T-helper 2 cell treated with Interferon-gamma antibody and Interleukin-4, amounts not matched to agents 5 μg/mL and 100 μg/mL, for 36 hours (primary cell): ENCODE measurements at regions not wholly inside any gene's neighbourhood (a gene's known extent, or its start where the extent isn't known, plus 50 kb on each side); places are given as distances from the start of the nearest gene placed in this dataset.

Experiments
- DNase-seq: peaks from one replicate; pipeline ENCODE4 v3.0.0; 2021; ENCODE audit warnings: low spot score
- H3K27ac Mint-ChIP-seq: one replicate; pipeline ENCODE4 v1.8.0; 2021; ENCODE audit warnings: mild to moderate bottlenecking, mixed read lengths
- H3K27me3 Mint-ChIP-seq: one replicate; pipeline ENCODE4 v1.8.0; 2021; ENCODE audit warnings: low read depth, mixed read lengths
- H3K36me3 Mint-ChIP-seq: one replicate; pipeline ENCODE4 v1.8.0; 2021; ENCODE audit warnings: low read depth, mixed read lengths
- H3K4me1 Mint-ChIP-seq: one replicate; pipeline ENCODE4 v1.8.0; 2021; ENCODE audit warnings: low read depth, mixed read lengths
- H3K4me3 Mint-ChIP-seq: one replicate; pipeline ENCODE4 v1.8.0; 2022; ENCODE audit warnings: mild to moderate bottlenecking, moderate library complexity, mixed read lengths
- H3K9me3 Mint-ChIP-seq: one replicate; pipeline ENCODE4 v1.8.0; 2021; ENCODE audit warnings: mixed read lengths

DNA sequence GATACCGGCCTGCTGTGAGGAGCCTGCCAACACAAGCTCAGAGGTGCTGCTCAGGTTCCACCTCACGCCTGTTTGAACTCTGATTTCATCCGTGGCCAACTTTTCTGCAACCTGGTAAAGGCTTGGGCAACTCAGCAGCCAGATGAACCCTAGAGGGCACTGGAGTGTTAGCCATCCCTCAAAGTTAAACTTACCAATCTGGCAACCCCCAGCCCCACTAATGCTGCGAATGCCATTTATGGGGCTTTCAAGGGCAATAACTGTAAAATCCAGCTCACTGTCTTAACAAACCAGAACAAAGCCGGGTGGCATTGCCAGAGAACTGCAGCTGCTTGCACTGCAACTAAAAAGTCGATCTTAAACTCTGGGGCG is 105.5 kb downstream of the AXIN2 start:
- DNase-seq, result no peak
- Mint-ChIP-seq H3K4me1 (no peaks in the 10 kb centered on the region), H3K9me3 (no peaks in the 10 kb centered on the region), H3K4me3 (no peak overlapping the region), H3K36me3 (no peaks in the 10 kb centered on the region), H3K27me3 (peaks cover 18% of the 10 kb centered on the region), H3K27ac (no peak overlapping the region)

DNA sequence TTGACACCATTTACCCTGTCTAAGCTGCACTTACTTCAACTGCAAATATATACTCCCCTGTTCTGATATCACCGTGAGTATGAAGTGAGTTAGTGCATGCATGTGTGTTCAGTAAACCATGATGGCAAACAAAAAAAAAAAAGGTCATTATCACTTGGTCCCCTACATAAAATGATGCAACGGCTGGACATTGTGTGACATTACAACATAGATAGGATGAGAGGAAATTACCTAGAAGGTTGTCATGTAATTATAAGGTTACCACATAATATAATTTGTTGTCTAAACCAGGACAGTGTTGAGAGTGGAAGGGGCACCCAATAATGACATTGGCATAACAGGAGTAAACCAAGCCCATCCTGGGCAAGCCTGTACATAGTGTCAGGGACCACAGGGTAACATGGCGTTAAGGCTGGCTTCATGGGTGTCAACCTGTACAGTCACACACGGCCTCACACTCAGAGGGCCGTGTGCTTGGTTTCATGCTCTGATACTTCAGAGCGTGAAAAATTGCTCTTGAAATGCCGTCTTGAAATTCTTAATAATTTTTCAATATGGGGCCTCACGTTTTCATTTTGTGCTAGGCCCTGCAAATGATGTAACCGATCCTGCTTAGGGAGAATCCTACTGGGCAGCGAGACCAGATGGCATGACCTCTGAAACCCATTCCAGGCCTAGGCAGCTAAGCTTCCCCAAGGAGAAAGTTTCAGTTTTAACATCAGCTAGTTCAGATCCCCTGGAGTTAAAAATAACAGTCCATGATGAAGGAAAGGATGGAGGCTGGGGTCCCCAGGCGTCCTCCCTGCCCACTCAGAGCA is 106.1 kb downstream of the AXIN2 start:
- Mint-ChIP-seq H3K4me3 (no peak overlapping the region), H3K4me1 (no peaks in the 10 kb centered on the region), H3K9me3 (no peaks in the 10 kb centered on the region), H3K27ac (no peak overlapping the region), H3K36me3 (no peaks in the 10 kb centered on the region), H3K27me3 (peaks cover 16% of the 10 kb centered on the region)
- no peak for DNase-seq

GRCh38 chr17:65453204-65453931 is 108.1 kb downstream of the AXIN2 start:
- Mint-ChIP-seq H3K9me3 (no peaks in the 10 kb centered on the region), H3K36me3 (no peaks in the 10 kb centered on the region), H3K4me1 (no peaks in the 10 kb centered on the region), H3K4me3 (no peak overlapping the region), H3K27me3 (peaks cover 23% of the 10 kb centered on the region), H3K27ac (no peak overlapping the region)
- DNase-seq, result no peak

- no peaks in the 10 kb centered on the region for H3K36me3 Mint-ChIP-seq
- no peak overlapping the region for H3K27ac Mint-ChIP-seq
- peaks cover 23% of the 10 kb centered on the region for H3K27me3 Mint-ChIP-seq
- H3K4me3 Mint-ChIP-seq, result no peak overlapping the region
- no peaks in the 10 kb centered on the region for H3K4me1 Mint-ChIP-seq
- no peaks in the 10 kb centered on the region for H3K9me3 Mint-ChIP-seq
- no peak for DNase-seq
Observed at GRCh38 chr17:65449495-65449894, 112.0 kb downstream of the AXIN2 start.

DNA sequence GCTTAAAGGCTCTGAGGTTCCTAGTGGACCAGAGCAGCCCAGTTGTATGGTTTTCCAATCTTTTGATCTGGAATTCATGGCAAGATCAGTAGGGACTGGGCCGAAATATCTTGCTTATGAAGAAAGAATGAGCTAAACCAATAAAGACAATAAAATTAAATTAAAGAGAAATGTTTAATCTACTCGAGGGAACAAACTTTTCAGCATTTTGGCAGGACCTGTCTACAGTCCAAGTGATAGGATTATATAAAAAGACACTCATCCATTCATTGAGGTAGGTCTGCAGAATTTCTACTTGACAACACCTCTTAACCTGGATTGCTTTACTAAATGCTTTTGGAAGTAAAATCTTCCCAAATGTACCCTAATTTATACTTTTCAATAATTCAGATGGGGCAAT is 113.6 kb downstream of the AXIN2 start:
- H3K4me3 Mint-ChIP-seq, result no peak overlapping the region
- no peak overlapping the region for H3K27ac Mint-ChIP-seq
- peaks cover 31% of the 10 kb centered on the region for H3K27me3 Mint-ChIP-seq
- no peak for DNase-seq
- no peaks in the 10 kb centered on the region for H3K9me3 Mint-ChIP-seq
- no peaks in the 10 kb centered on the region for H3K36me3 Mint-ChIP-seq
- H3K4me1 Mint-ChIP-seq, result no peaks in the 10 kb centered on the region

DNA sequence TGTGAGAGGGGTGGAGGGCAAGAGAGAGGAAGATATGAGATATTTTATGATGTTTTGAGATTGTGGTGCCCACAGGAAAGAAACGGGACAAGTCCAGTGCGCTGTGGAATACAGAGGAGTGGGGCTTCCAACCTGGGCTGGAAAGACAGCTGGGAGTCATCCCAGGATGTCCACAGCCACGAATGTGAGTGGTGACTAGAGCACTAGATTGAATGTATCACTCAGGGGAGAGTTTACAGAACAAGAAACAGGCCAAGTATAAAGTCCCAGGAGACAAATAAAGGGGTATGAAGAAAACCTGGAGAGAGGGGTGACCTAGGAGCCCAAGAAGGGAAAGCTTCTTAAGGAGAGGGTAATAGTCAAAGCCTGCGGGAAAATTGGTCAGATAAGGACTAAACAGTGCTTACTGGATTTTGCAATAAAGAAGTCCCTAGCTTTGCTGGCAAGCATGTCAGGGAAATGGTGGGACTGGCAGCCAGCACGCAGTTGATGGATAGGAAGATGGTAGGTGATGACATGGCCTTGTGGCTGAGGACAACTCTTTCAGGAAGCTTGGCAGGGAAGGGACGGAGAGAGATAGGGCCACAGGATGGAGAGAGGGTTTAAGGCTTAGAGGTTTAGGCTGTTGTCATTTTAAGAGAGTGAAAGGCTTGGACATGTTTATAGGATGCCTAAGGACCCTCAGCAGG is 114.5 kb downstream of the AXIN2 start:
- Mint-ChIP-seq H3K36me3 (no peaks in the 10 kb centered on the region), H3K4me3 (no peak overlapping the region), H3K27me3 (peaks cover 31% of the 10 kb centered on the region), H3K4me1 (no peaks in the 10 kb centered on the region), H3K9me3 (no peaks in the 10 kb centered on the region), H3K27ac (no peak overlapping the region)
- no peak for DNase-seq

GRCh38 chr17:65446043-65446442 is 115.4 kb downstream of the AXIN2 start:
- DNase-seq, result no peak
- no peaks in the 10 kb centered on the region for H3K36me3 Mint-ChIP-seq
- H3K27me3 Mint-ChIP-seq, result peaks cover 33% of the 10 kb centered on the region
- H3K27ac Mint-ChIP-seq, result no peak overlapping the region
- H3K4me1 Mint-ChIP-seq, result no peaks in the 10 kb centered on the region
- H3K4me3 Mint-ChIP-seq, result no peak overlapping the region
- H3K9me3 Mint-ChIP-seq, result no peaks in the 10 kb centered on the region

DNA sequence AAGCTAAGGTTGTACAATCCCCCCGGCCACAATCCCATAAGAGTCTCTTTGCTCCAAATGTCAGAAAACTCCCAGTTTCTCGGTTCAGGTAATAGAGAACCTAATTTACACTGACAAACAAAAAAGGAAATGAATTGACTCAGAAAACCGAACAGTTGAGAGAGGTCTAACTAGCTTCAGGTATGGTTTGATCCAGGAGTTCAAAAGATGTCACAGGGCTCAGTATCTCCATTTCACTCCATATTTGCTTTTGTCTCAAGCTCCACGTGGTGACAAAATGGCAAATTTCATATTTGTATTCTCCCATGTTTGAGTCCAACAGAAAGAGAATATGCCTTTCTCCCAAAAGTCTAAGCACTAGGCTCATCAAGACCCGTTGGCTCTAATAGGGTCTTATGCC is 117.4 kb downstream of the AXIN2 start:
- H3K4me1 Mint-ChIP-seq, result no peaks in the 10 kb centered on the region
- H3K36me3 Mint-ChIP-seq, result no peaks in the 10 kb centered on the region
- H3K9me3 Mint-ChIP-seq, result no peaks in the 10 kb centered on the region
- no peak for DNase-seq
- H3K4me3 Mint-ChIP-seq, result no peak overlapping the region
- no peak overlapping the region for H3K27ac Mint-ChIP-seq
- H3K27me3 Mint-ChIP-seq, result peaks cover 31% of the 10 kb centered on the region

GRCh38 chr17:65442691-65443090 is 118.8 kb downstream of the AXIN2 start:
- H3K27me3 Mint-ChIP-seq, result peaks cover 32% of the 10 kb centered on the region
- H3K4me3 Mint-ChIP-seq, result no peak overlapping the region
- no peaks in the 10 kb centered on the region for H3K36me3 Mint-ChIP-seq
- no peak for DNase-seq
- H3K9me3 Mint-ChIP-seq, result no peaks in the 10 kb centered on the region
- H3K4me1 Mint-ChIP-seq, result no peaks in the 10 kb centered on the region
- no peak overlapping the region for H3K27ac Mint-ChIP-seq

DNA sequence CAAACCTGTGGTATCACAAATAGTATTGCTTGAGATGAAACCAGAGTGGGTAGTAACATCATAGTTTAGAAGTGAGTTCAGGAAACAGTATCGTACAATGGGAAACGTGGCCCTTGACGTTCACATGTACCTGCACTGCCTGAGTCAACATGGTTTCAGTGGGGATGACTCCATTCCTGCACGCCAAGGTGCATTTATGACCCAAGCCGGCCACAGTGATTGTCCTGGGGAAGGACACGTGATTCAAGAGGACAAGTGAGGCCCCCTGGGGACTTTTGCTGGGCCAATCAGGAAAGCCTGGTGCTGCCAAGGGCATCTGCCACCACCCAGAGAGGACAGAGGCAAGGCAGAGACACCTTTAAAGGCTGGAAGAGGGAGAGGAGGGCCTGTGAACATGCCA is 119.2 kb downstream of the AXIN2 start:
- DNase-seq, result no peak
- Mint-ChIP-seq H3K27me3 (peaks cover 32% of the 10 kb centered on the region), H3K36me3 (no peaks in the 10 kb centered on the region), H3K4me1 (no peaks in the 10 kb centered on the region), H3K4me3 (no peak overlapping the region), H3K27ac (no peak overlapping the region), H3K9me3 (no peaks in the 10 kb centered on the region)

- H3K4me1 Mint-ChIP-seq, result no peaks in the 10 kb centered on the region
- peaks cover 29% of the 10 kb centered on the region for H3K27me3 Mint-ChIP-seq
- H3K4me3 Mint-ChIP-seq, result no peak overlapping the region
- H3K27ac Mint-ChIP-seq, result no peak overlapping the region
- no peaks in the 10 kb centered on the region for H3K9me3 Mint-ChIP-seq
- no peaks in the 10 kb centered on the region for H3K36me3 Mint-ChIP-seq
- no peak for DNase-seq
Observed at GRCh38 chr17:65441053-65441605, 120.3 kb downstream of the AXIN2 start.

DNA sequence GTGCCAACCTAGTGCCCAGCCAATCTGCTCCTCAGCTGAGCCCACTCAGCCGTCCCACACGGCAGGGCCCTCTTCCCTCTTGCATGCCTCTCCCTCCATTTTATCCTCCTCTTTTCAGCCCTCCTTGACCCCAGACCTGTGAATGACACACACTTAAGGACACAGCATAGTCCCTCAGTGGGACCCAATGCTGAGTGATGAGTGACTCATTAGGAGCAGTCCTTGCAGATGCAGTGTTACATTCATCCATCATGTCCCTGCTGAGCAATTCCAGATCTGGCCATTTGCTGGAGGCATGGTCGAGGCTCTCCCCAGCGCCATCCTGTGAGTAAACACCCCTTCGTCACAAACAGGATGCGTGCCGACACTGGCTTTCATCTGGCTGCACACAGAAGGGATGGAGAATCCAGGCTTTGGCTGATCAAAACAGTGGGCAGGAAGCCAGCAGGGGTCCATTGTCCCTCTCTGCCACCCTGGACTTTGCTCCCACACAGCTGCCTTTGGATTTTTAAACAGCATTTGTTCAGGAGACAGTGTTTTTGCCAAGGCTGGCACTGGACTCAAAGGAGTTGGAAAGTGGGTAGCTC is 122.6 kb downstream of the AXIN2 start:
- H3K27ac Mint-ChIP-seq, result no peak overlapping the region
- H3K4me3 Mint-ChIP-seq, result no peak overlapping the region
- peaks cover 2% of the 10 kb centered on the region for H3K4me1 Mint-ChIP-seq
- peaks cover 30% of the 10 kb centered on the region for H3K27me3 Mint-ChIP-seq
- no peaks in the 10 kb centered on the region for H3K9me3 Mint-ChIP-seq
- H3K36me3 Mint-ChIP-seq, result no peaks in the 10 kb centered on the region
- DNase-seq, result no peak

GRCh38 chr17:65438173-65438572 is 123.3 kb downstream of the AXIN2 start:
- H3K27ac Mint-ChIP-seq, result no peak overlapping the region
- peaks cover 26% of the 10 kb centered on the region for H3K27me3 Mint-ChIP-seq
- H3K36me3 Mint-ChIP-seq, result no peaks in the 10 kb centered on the region
- H3K4me3 Mint-ChIP-seq, result no peak overlapping the region
- peaks cover 6% of the 10 kb centered on the region for H3K4me1 Mint-ChIP-seq
- no peak for DNase-seq
- H3K9me3 Mint-ChIP-seq, result no peaks in the 10 kb centered on the region

- Mint-ChIP-seq H3K4me3 (no peak overlapping the region), H3K27me3 (peaks cover 24% of the 10 kb centered on the region), H3K36me3 (no peaks in the 10 kb centered on the region), H3K4me1 (peaks cover 7% of the 10 kb centered on the region), H3K9me3 (peaks cover 8% of the 10 kb centered on the region), H3K27ac (no peak overlapping the region)
- no peak for DNase-seq
Observed at GRCh38 chr17:65436871-65437270, 124.6 kb downstream of the AXIN2 start.
